T-helper 2 cell (primary cell): ENCODE measurements at regions not wholly inside any gene's neighbourhood (a gene's known extent, or its start where the extent isn't known, plus 50 kb on each side); places are given as distances from the start of the nearest gene placed in this dataset.
"Not testable (repeated sequence)": the region's sequence is repeated elsewhere in the genome, so short reads cannot be mapped to it uniquely, and the experiment has no call there.

ENCODE experiments used
- DNase-seq, 5 experiments: peaks; one replicate each; pipeline versions ENCODE4 v3.0.0 to v3.0.0-alpha.2; 2012 to 2022

GRCh38 chr13:106089261-106089980 is 446.0 kb downstream of the EFNB2 start:
- DNase-seq = no peak

GRCh38 chr13:106088085-106088484 is 447.4 kb downstream of the EFNB2 start:
- no peak for DNase-seq

- DNase-seq = no peak
Measured at GRCh38 chr13:106087201-106087600, 448.3 kb downstream of the EFNB2 start.

GRCh38 chr13:106083620-106084350 is 451.7 kb downstream of the EFNB2 start:
- no peak for DNase-seq

- not testable (repeated sequence) for DNase-seq
Measured at GRCh38 chr13:106081221-106081620, 454.2 kb downstream of the EFNB2 start.

GRCh38 chr13:106078191-106078590 is 457.3 kb downstream of the EFNB2 start:
- DNase-seq = no peak

GRCh38 chr13:106077017-106077416 is 458.4 kb downstream of the EFNB2 start:
- DNase-seq = no peak

GRCh38 chr13:106072014-106072413 is 463.4 kb downstream of the EFNB2 start:
- DNase-seq = no peak

- no peak for DNase-seq
Measured at GRCh38 chr13:106063591-106064313, 471.7 kb downstream of the EFNB2 start.

GRCh38 chr13:106061781-106062180 is 473.7 kb downstream of the EFNB2 start:
- DNase-seq = no peak

GRCh38 chr13:106056851-106057250 is 478.6 kb downstream of the EFNB2 start:
- no peak for DNase-seq

- DNase-seq = no peak
Measured at GRCh38 chr13:106052200-106052767, 483.2 kb downstream of the EFNB2 start.

- DNase-seq = no peak
Measured at GRCh38 chr13:106049171-106049570, 486.3 kb downstream of the EFNB2 start.

- DNase-seq = no peak
Measured at GRCh38 chr13:106048386-106048785, 487.1 kb downstream of the EFNB2 start.

GRCh38 chr13:106047859-106048258 is 487.6 kb downstream of the EFNB2 start:
- no peak for DNase-seq

- DNase-seq = no peak
Measured at GRCh38 chr13:106042996-106043581, 492.4 kb downstream of the EFNB2 start.

GRCh38 chr13:106041445-106041844 is 494.0 kb downstream of the EFNB2 start:
- DNase-seq = no peak

- no peak for DNase-seq
Measured at GRCh38 chr13:106038752-106039151, 496.7 kb downstream of the EFNB2 start.

GRCh38 chr13:106036870-106037269 is 498.6 kb downstream of the EFNB2 start:
- DNase-seq = no peak

- no peak for DNase-seq
Measured at GRCh38 chr13:106034201-106034600, 501.3 kb downstream of the EFNB2 start.

GRCh38 chr13:106033659-106034058 is 501.8 kb downstream of the EFNB2 start:
- DNase-seq = no peak

- no peak for DNase-seq
Measured at GRCh38 chr13:106032441-106032840, 503.0 kb downstream of the EFNB2 start.
